ENCODE measurements at regions not wholly inside any gene's neighbourhood (a gene's known extent, or its start where the extent isn't known, plus 50 kb on each side); places are given as distances from the start of the nearest gene placed in this dataset.

DNA sequence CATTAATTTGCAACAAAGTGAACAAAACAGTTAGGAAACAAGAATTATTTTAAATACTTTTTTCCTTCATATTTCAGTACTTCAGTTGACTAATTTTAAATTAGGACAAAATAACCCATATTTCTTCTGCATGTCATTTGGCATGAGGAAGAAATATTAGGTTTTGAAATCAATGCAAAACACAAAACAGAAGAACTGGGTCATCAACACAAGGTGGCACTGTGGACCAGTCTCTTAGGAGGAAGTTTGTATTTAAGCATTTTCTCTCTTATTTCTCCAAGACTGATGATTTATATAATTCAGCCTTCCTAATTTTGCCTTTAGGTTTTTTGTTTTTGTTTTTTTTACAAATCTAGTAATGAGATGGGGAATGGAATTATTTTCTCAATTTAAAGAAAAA, 352.8 kb upstream of the KCNH7 start:
- H3K36me3 ChIP-seq (ENCODE audit: control insufficient read depth in 1 of 2, insufficient read depth in 2 of 2, low read length in 1 of 2) = no peaks in the 10 kb centered on the region
- no peak overlapping the region for H3K27ac ChIP-seq (ENCODE audit: low read depth in 1 of 2, low read length in 2 of 2)
- H3K9me3 ChIP-seq (ENCODE audit: control insufficient read depth, low read length) = no peaks in the 10 kb centered on the region
- ATAC-seq (ENCODE audit: low FRiP score) (no peak), DNase-seq (no peak)
- H3K4me3 ChIP-seq (ENCODE audit: low read length in 2 of 2) = no peak overlapping the region
- no peaks in the 10 kb centered on the region for H3K4me1 ChIP-seq (ENCODE audit: control insufficient read depth in 1 of 2, insufficient read depth in 2 of 2, low read length in 2 of 2)
- intact Hi-C loops (cut with DNase I) = loop anchor here (5.0 kb wide), 3 partner anchors 1236 to 1286 kb away; no protein-coding TSS in a partner anchor
- no peaks in the 10 kb centered on the region for H3K27me3 ChIP-seq (ENCODE audit: control insufficient read depth in 1 of 2, insufficient read depth in 2 of 2, low read length in 1 of 2)

- no peak for ATAC-seq (ENCODE audit: low FRiP score)
- 85 to 87% methylated on average over 7 of the region's 7 CpGs for WGBS, 2 donors
- Histone ChIP-seq H3K36me3 (ENCODE audit: control insufficient read depth in 1 of 2, insufficient read depth in 2 of 2, low read length in 1 of 2) (no peaks in the 10 kb centered on the region), H3K27ac (ENCODE audit: low read depth in 1 of 2, low read length in 2 of 2) (no peak overlapping the region), H3K27me3 (ENCODE audit: control insufficient read depth in 1 of 2, insufficient read depth in 2 of 2, low read length in 1 of 2) (no peaks in the 10 kb centered on the region), H3K9me3 (ENCODE audit: control insufficient read depth, low read length) (no peaks in the 10 kb centered on the region), H3K4me3 (ENCODE audit: low read length in 2 of 2) (no peak overlapping the region), H3K4me1 (ENCODE audit: control insufficient read depth in 1 of 2, insufficient read depth in 2 of 2, low read length in 2 of 2) (no peaks in the 10 kb centered on the region)
- intact Hi-C loops (cut with DNase I) = loop anchor here in 1 of 2 donors (5.0 kb wide), 1 partner anchor 1289 kb away; no protein-coding TSS in a partner anchor
- DNase-seq = no peak
Observed at GRCh38 chr2:163187995-163188655, 349.6 kb upstream of the KCNH7 start.

- WGBS, 2 donors = 80 to 82% methylated on average over 2 of the region's 2 CpGs
Observed at GRCh38 chr2:163187119-163187518, 348.6 kb upstream of the KCNH7 start.

GRCh38 chr2:163185160-163185559, 346.6 kb upstream of the KCNH7 start:
- H3K27ac ChIP-seq (ENCODE audit: low read depth in 1 of 2, low read length in 2 of 2) = no peak overlapping the region
- H3K9me3 ChIP-seq (ENCODE audit: control insufficient read depth, low read length) = no peaks in the 10 kb centered on the region
- no peak for DNase-seq
- no peak overlapping the region for H3K4me3 ChIP-seq (ENCODE audit: low read length in 2 of 2)
- intact Hi-C loops (cut with DNase I) = loop anchor here in 1 of 2 donors (5.0 kb wide), 1 partner anchor 1292 kb away; no protein-coding TSS in a partner anchor
- 79 to 85% methylated on average over 2 of the region's 2 CpGs for WGBS, 2 donors
- no peaks in the 10 kb centered on the region for H3K36me3 ChIP-seq (ENCODE audit: control insufficient read depth in 1 of 2, insufficient read depth in 2 of 2, low read length in 1 of 2)
- no peak for ATAC-seq (ENCODE audit: low FRiP score)
- no peaks in the 10 kb centered on the region for H3K27me3 ChIP-seq (ENCODE audit: control insufficient read depth in 1 of 2, insufficient read depth in 2 of 2, low read length in 1 of 2)
- no peaks in the 10 kb centered on the region for H3K4me1 ChIP-seq (ENCODE audit: control insufficient read depth in 1 of 2, insufficient read depth in 2 of 2, low read length in 2 of 2)

More at GRCh38 chr2:163187119-163187518, 348.6 kb upstream of the KCNH7 start:
- no peak for DNase-seq
- no peaks in the 10 kb centered on the region for H3K27me3 ChIP-seq (ENCODE audit: control insufficient read depth in 1 of 2, insufficient read depth in 2 of 2, low read length in 1 of 2)
- H3K27ac ChIP-seq (ENCODE audit: low read depth in 1 of 2, low read length in 2 of 2) = no peak overlapping the region
- H3K4me1 ChIP-seq (ENCODE audit: control insufficient read depth in 1 of 2, insufficient read depth in 2 of 2, low read length in 2 of 2) = no peaks in the 10 kb centered on the region
- intact Hi-C loops (cut with DNase I) = loop anchor here in 1 of 2 donors (5.0 kb wide), 1 partner anchor 1290 kb away; no protein-coding TSS in a partner anchor
- no peak for ATAC-seq (ENCODE audit: low FRiP score)
- H3K36me3 ChIP-seq (ENCODE audit: control insufficient read depth in 1 of 2, insufficient read depth in 2 of 2, low read length in 1 of 2) = no peaks in the 10 kb centered on the region
- no peak overlapping the region for H3K4me3 ChIP-seq (ENCODE audit: low read length in 2 of 2)
- H3K9me3 ChIP-seq (ENCODE audit: control insufficient read depth, low read length) = no peaks in the 10 kb centered on the region

DNA sequence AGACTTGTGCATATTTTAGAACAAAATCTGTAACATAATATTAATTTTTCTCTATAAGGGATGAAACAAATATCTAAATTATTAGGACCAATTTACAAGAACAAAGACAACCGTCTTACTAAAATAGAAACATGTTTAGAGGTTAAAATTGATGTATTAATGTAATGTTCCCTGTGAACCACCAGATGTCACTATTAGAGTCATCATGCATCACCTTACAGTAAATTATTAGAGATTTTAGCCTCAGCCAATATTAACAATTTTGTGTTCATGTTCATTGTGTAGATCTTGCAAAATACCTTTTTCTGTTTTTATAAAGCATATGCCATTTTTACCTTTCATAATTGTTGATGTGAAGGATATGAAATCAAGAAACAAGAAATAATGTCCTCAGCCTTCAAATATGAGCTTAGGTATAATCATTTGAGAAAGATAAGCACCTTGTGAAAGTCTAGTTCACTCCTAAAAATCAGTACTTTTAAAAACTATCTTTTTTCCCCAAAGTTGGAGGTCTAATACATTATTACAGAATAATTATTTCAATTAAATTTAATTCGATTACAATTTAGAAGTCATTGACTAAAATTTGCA, 344.3 kb upstream of the KCNH7 start:
- intact Hi-C loops (cut with DNase I) = loop anchor here in 1 of 2 donors (5.0 kb wide), 1 partner anchor 1244 kb away; no protein-coding TSS in a partner anchor
- H3K27ac ChIP-seq (ENCODE audit: low read depth in 1 of 2, low read length in 2 of 2) = no peak overlapping the region
- no peak for ATAC-seq (ENCODE audit: low FRiP score)
- H3K4me3 ChIP-seq (ENCODE audit: low read length in 2 of 2) = no peak overlapping the region
- WGBS, 2 donors = 52 to 53% methylated on average over 2 of the region's 2 CpGs
- no peak for DNase-seq
- H3K36me3 ChIP-seq (ENCODE audit: control insufficient read depth in 1 of 2, insufficient read depth in 2 of 2, low read length in 1 of 2) = no peaks in the 10 kb centered on the region
- no peaks in the 10 kb centered on the region for H3K4me1 ChIP-seq (ENCODE audit: control insufficient read depth in 1 of 2, insufficient read depth in 2 of 2, low read length in 2 of 2)
- no peaks in the 10 kb centered on the region for H3K27me3 ChIP-seq (ENCODE audit: control insufficient read depth in 1 of 2, insufficient read depth in 2 of 2, low read length in 1 of 2)
- no peaks in the 10 kb centered on the region for H3K9me3 ChIP-seq (ENCODE audit: control insufficient read depth, low read length)

GRCh38 chr2:163177592-163177991, 339.0 kb upstream of the KCNH7 start:
- Histone ChIP-seq H3K27ac (ENCODE audit: low read depth in 1 of 2, low read length in 2 of 2) (no peak overlapping the region), H3K4me3 (ENCODE audit: low read length in 2 of 2) (no peak overlapping the region), H3K4me1 (ENCODE audit: control insufficient read depth in 1 of 2, insufficient read depth in 2 of 2, low read length in 2 of 2) (no peaks in the 10 kb centered on the region), H3K36me3 (ENCODE audit: control insufficient read depth in 1 of 2, insufficient read depth in 2 of 2, low read length in 1 of 2) (no peaks in the 10 kb centered on the region), H3K9me3 (ENCODE audit: control insufficient read depth, low read length) (no peaks in the 10 kb centered on the region), H3K27me3 (ENCODE audit: control insufficient read depth in 1 of 2, insufficient read depth in 2 of 2, low read length in 1 of 2) (no peaks in the 10 kb centered on the region)
- DNase-seq (no peak), ATAC-seq (ENCODE audit: low FRiP score) (no peak)
- intact Hi-C loops (cut with DNase I) = no loop called here
- WGBS, 2 donors = 66 to 68% methylated on average over 3 of the region's 3 CpGs

DNA sequence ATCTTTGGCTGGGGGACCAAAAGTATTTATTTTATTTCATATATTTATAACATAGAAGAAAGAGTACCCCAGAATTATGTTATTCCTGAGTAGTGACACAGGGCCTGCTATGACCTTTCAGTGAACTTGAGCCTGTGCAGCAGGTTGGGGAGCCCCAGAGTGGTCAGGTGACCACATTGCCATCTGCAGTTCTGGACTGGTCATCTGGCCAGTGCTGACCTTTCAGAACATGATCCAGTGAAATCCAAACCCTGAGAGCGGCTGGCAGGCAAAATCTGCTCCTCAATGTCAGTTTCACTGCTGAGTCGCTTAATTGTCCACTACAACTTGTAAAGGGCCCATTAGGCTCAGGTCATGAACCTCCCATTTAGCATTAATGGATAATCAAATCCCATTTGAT, 336.7 kb upstream of the KCNH7 start:
- 94 to 95% methylated on average over 2 of the region's 2 CpGs for WGBS, 2 donors
- DNase-seq = peak in 1 of 2 donors; percentile 20
- ATAC-seq (ENCODE audit: low FRiP score) = no peak
- intact Hi-C loops (cut with DNase I) = no loop called here
- no peak overlapping the region for H3K27ac ChIP-seq (ENCODE audit: low read depth in 1 of 2, low read length in 2 of 2)
- H3K36me3 ChIP-seq (ENCODE audit: control insufficient read depth in 1 of 2, insufficient read depth in 2 of 2, low read length in 1 of 2) = no peaks in the 10 kb centered on the region
- H3K4me1 ChIP-seq (ENCODE audit: control insufficient read depth in 1 of 2, insufficient read depth in 2 of 2, low read length in 2 of 2) = no peaks in the 10 kb centered on the region
- no peak overlapping the region for H3K4me3 ChIP-seq (ENCODE audit: low read length in 2 of 2)
- no peaks in the 10 kb centered on the region for H3K27me3 ChIP-seq (ENCODE audit: control insufficient read depth in 1 of 2, insufficient read depth in 2 of 2, low read length in 1 of 2)
- no peaks in the 10 kb centered on the region for H3K9me3 ChIP-seq (ENCODE audit: control insufficient read depth, low read length)

- Histone ChIP-seq H3K4me1 (ENCODE audit: control insufficient read depth in 1 of 2, insufficient read depth in 2 of 2, low read length in 2 of 2) (no peaks in the 10 kb centered on the region), H3K9me3 (ENCODE audit: control insufficient read depth, low read length) (no peaks in the 10 kb centered on the region), H3K27me3 (ENCODE audit: control insufficient read depth in 1 of 2, insufficient read depth in 2 of 2, low read length in 1 of 2) (no peaks in the 10 kb centered on the region), H3K27ac (ENCODE audit: low read depth in 1 of 2, low read length in 2 of 2) (no peak overlapping the region), H3K4me3 (ENCODE audit: low read length in 2 of 2) (no peak overlapping the region), H3K36me3 (ENCODE audit: control insufficient read depth in 1 of 2, insufficient read depth in 2 of 2, low read length in 1 of 2) (no peaks in the 10 kb centered on the region)
- DNase-seq (no peak), ATAC-seq (ENCODE audit: low FRiP score) (no peak)
- 76 to 91% methylated on average over 1 of the region's 1 CpG for WGBS, 2 donors
- intact Hi-C loops (cut with DNase I) = no loop called here
Observed at GRCh38 chr2:163173591-163173990, 335.0 kb upstream of the KCNH7 start.

Measured in aorta (tissue), 5 donors.